Peyer's patch (tissue), 4 donors: ENCODE measurements at regions not wholly inside any gene's neighbourhood (a gene's known extent, or its start where the extent isn't known, plus 50 kb on each side); places are given as distances from the start of the nearest gene placed in this dataset.

ENCODE experiments used
- POLR2A ChIP-seq, 2 donors: fragments of 450-650 bp; IDR thresholded peaks; one replicate each; pipeline ENCODE4 v1.5.1; 2017; ENCODE audit warnings: antibody characterized with exemption in 2 of 2, mild to moderate bottlenecking in 2 of 2, moderate library complexity in 2 of 2
- TF ChIP-seq, protein P1 (sequence below), 6 experiments: fragments of 450-650 bp in 4 of 6; fragments of 200-600 bp in 2 of 6; sonication (generic) in 1 of 6; IDR thresholded peaks; one replicate each; pipeline ENCODE4 v1.5.1; 2017 to 2019; ENCODE audit warnings: antibody characterized with exemption in 6 of 6, mild to moderate bottlenecking in 3 of 6, moderate library complexity in 1 of 6

GRCh38 chr2:175567435-175568061 is 386.0 kb upstream of the ATP5MC3 start:
- TF ChIP-seq POLR2A (IDR thresholded peaks at IDR 0.05), result no peak
- TF ChIP-seq, protein P1, sequence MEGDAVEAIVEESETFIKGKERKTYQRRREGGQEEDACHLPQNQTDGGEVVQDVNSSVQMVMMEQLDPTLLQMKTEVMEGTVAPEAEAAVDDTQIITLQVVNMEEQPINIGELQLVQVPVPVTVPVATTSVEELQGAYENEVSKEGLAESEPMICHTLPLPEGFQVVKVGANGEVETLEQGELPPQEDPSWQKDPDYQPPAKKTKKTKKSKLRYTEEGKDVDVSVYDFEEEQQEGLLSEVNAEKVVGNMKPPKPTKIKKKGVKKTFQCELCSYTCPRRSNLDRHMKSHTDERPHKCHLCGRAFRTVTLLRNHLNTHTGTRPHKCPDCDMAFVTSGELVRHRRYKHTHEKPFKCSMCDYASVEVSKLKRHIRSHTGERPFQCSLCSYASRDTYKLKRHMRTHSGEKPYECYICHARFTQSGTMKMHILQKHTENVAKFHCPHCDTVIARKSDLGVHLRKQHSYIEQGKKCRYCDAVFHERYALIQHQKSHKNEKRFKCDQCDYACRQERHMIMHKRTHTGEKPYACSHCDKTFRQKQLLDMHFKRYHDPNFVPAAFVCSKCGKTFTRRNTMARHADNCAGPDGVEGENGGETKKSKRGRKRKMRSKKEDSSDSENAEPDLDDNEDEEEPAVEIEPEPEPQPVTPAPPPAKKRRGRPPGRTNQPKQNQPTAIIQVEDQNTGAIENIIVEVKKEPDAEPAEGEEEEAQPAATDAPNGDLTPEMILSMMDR (IDR thresholded peaks at IDR 0.05), result no peak
